Mammary epithelial cell (primary cell): ENCODE measurements at regions not wholly inside any gene's neighbourhood (a gene's known extent, or its start where the extent isn't known, plus 50 kb on each side); places are given as distances from the start of the nearest gene placed in this dataset.

Experiments used
- EZH2 ChIP-seq: IDR thresholded peaks from 2 replicates; pipeline ENCODE4 v1.6.1; 2012; ENCODE audit warnings: low read length, inconsistent platforms, borderline replicate concordance
- TF ChIP-seq, protein P1 (sequence below), 2 donors: IDR thresholded peaks in 1 of 2; conservative IDR thresholded peaks in 1 of 2; 2 replicates each; pipeline ENCODE4 v1.5.1; 2011 to 2012; ENCODE audit warnings: inconsistent platforms in 2 of 2, low read length in 2 of 2, mild to moderate bottlenecking in 2 of 2, control low read depth in 1 of 2, low read depth in 1 of 2; ENCODE audit not compliant: insufficient read depth in 1 of 2; ENCODE audit errors: extremely low read depth in 1 of 2

- TF ChIP-seq, protein P1, sequence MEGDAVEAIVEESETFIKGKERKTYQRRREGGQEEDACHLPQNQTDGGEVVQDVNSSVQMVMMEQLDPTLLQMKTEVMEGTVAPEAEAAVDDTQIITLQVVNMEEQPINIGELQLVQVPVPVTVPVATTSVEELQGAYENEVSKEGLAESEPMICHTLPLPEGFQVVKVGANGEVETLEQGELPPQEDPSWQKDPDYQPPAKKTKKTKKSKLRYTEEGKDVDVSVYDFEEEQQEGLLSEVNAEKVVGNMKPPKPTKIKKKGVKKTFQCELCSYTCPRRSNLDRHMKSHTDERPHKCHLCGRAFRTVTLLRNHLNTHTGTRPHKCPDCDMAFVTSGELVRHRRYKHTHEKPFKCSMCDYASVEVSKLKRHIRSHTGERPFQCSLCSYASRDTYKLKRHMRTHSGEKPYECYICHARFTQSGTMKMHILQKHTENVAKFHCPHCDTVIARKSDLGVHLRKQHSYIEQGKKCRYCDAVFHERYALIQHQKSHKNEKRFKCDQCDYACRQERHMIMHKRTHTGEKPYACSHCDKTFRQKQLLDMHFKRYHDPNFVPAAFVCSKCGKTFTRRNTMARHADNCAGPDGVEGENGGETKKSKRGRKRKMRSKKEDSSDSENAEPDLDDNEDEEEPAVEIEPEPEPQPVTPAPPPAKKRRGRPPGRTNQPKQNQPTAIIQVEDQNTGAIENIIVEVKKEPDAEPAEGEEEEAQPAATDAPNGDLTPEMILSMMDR (conservative IDR thresholded peaks at IDR 0.05 in 1 of 2, IDR thresholded peaks at IDR 0.05 in 1 of 2; ENCODE audit: extremely low read depth in 1 of 2, insufficient read depth in 1 of 2, low read depth in 1 of 2, low read length in 2 of 2), result no peak
- no peak for TF ChIP-seq EZH2
These were observed 820.0 kb upstream of the NXPH2 start for GRCh38 chr2:139600166-139600565.
